HG03565 (cell line): ENCODE measurements at regions not wholly inside any gene's neighbourhood (a gene's known extent, or its start where the extent isn't known, plus 50 kb on each side); places are given as distances from the start of the nearest gene placed in this dataset.

Experiments
- ATAC-seq: cut with Tn5 transposase; IDR thresholded peaks from one replicate; pipeline ENCODE4 v1.9.1; 2021; ENCODE audit warnings: mild to moderate bottlenecking, moderate library complexity; ENCODE audit not compliant: unreplicated experiment

GRCh38 chr5:143695244-143695864 lies 116.6 kb upstream of the HMHB1 start:
- ATAC-seq: no peak

GRCh38 chr5:143694357-143694756 lies 117.6 kb upstream of the HMHB1 start:
- no peak for ATAC-seq

- peak; percentile 98 for ATAC-seq
These were observed 118.2 kb upstream of the HMHB1 start for GRCh38 chr5:143693651-143694252.

GRCh38 chr5:143692342-143692741 lies 119.6 kb upstream of the HMHB1 start:
- ATAC-seq: no peak

- no peak for ATAC-seq
These were observed 120.0 kb upstream of the HMHB1 start for GRCh38 chr5:143691945-143692290.

- no peak for ATAC-seq
These were observed 120.5 kb upstream of the HMHB1 start for GRCh38 chr5:143691287-143691944.

- ATAC-seq: no peak
These were observed 124.4 kb upstream of the HMHB1 start for GRCh38 chr5:143687604-143688003.

GRCh38 chr5:143685246-143685815 lies 126.6 kb upstream of the HMHB1 start:
- no peak for ATAC-seq

- ATAC-seq: no peak
These were observed 128.5 kb upstream of the HMHB1 start for GRCh38 chr5:143683459-143683858.

GRCh38 chr5:143682929-143683386 lies 129.0 kb upstream of the HMHB1 start:
- no peak for ATAC-seq

- ATAC-seq: no peak
These were observed 129.6 kb upstream of the HMHB1 start for GRCh38 chr5:143682246-143682905.

GRCh38 chr5:143680672-143681259 lies 131.2 kb upstream of the HMHB1 start:
- ATAC-seq: no peak

GRCh38 chr5:143679777-143680176 lies 132.2 kb upstream of the HMHB1 start:
- ATAC-seq: no peak

- no peak for ATAC-seq
These were observed 133.6 kb upstream of the HMHB1 start for GRCh38 chr5:143678148-143678905.

GRCh38 chr5:143677403-143677802 lies 134.6 kb upstream of the HMHB1 start:
- no peak for ATAC-seq

GRCh38 chr5:143676802-143677201 lies 135.2 kb upstream of the HMHB1 start:
- ATAC-seq: no peak

GRCh38 chr5:143674469-143674786 lies 137.5 kb upstream of the HMHB1 start:
- ATAC-seq: no peak

- no peak for ATAC-seq
These were observed 138.1 kb upstream of the HMHB1 start for GRCh38 chr5:143673676-143674468.

GRCh38 chr5:143672806-143673205 lies 139.2 kb upstream of the HMHB1 start:
- ATAC-seq: no peak
